ENCODE measurements at regions not wholly inside any gene's neighbourhood (a gene's known extent, or its start where the extent isn't known, plus 50 kb on each side); places are given as distances from the start of the nearest gene placed in this dataset.
A peak's percentile ranks its signal among the peaks of the same experiment; 100 is the strongest.
"Not testable (repeated sequence)": the region's sequence is repeated elsewhere in the genome, so short reads cannot be mapped to it uniquely, and the experiment has no call there.

DNA sequence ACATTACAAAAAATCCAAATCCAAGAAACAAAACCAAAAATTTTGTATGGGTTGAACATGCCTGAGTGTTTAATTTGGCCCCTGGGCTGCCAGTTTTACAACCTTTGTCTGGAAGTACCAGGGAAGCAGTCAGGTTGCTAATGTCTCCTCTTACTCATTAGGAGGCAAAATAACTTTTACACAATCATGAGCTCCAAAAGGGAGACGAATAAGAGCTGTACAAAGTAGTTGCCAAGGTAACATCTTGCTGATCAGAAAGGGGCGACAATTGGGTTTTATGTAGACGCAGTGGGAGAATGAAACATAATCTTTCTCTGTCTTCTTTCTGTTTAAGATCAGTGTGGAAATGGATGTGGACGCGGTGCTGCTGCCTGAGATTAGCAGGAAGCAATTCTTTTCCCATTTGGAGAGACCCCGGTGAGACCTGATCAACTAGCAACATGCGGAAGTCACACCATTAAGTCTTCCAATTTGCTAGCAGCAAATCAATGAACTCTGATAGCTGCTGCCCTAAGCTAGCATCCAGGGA is 90.7 kb upstream of the IGFBP7 start:
- DNase-seq = no peak

DNA sequence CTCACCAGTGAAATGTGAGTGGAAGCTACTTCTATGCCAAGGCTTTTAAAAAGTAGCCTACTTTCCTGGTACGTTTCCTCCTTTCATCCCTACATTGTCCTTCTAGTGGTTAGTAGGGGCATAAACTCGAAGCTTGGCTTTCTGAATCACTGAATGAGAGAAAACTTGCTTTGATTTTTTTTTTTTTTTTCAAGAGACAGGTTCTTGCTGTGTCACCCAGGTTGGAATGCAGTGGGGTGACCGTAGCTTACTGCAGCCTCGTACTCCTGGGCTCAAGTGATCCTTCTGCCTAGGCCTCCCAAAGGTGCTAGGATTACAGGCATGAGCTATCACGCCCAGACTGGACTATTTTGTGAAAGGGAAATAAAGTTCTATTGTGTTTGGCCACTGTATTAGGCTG is 89.1 kb upstream of the IGFBP7 start:
- no peak for DNase-seq

DNA sequence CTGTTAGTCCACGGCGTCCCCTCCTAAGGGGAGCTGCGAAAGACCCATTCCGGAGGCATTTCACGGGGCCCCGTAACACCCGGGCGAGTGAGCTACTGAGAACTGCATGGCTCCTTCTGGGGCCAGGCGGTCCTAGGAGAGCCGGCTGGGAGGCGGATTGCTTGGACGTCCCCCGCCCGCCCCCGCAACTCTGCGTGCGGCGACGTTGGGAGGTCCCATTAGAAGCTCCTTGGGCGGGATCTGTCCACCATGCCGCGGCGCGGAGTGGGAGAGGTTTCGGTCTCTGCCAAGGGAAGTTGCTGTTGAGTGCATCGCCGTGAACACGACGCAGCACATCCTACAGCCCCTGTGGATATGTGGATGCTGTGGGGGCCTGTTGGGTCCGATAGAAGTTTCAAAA is 85.4 kb upstream of the IGFBP7 start:
- DNase-seq = no peak

DNA sequence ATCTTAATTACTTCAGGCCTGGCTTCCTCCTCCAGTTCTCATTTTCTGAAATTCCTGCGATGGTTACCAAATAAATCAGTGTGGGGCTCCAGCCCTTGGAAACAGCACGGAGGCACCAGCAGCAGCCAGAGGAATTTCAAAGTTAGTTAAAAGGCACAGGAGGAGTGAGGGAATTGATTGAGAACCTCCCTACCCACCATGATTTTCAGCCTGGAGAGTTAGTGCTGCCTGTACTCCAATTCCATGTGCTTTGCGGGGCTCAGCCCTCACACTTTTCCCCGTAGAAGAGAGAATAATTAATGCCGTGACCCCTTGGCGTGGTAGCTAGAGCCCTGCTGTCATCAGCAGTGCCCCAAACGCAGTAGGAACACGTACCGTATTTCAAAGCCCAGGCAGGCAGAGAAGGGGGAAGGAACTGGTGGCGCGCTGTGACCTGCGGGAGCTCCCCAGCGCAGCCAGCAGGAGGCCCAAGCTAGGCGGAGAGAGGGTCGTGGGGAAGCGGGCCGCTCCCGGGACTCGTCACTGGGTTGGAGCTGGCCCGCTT is 84.0 kb upstream of the IGFBP7 start:
- no peak for DNase-seq

DNA sequence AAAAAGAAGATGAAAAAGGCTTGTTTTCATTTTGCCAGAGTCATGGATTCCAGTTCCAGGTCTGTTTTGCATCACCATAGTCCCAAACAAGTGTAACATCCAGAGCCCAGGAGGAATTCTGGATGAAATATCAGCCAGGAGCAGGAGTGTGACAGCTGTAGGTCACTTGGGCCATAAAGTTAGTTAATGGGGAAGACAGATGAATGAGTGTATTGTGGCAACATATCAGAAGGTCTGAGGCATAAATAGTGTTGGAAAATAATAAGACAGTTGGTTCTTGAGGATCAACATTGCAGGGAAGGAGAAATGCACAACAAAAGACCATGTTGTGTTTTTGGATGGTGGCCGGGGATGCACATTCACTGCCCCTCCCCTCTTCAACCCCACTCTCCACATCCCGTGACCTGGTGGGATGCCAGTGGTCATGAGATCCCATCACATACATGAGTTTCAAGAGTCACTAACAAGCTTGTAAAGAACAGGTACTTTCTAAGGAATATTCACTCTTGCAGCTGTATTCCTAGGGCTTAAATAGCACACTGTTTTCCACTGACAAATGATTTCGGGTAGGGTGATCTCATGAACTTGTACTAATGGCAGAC is 83.1 kb upstream of the IGFBP7 start:
- DNase-seq = no peak

DNA sequence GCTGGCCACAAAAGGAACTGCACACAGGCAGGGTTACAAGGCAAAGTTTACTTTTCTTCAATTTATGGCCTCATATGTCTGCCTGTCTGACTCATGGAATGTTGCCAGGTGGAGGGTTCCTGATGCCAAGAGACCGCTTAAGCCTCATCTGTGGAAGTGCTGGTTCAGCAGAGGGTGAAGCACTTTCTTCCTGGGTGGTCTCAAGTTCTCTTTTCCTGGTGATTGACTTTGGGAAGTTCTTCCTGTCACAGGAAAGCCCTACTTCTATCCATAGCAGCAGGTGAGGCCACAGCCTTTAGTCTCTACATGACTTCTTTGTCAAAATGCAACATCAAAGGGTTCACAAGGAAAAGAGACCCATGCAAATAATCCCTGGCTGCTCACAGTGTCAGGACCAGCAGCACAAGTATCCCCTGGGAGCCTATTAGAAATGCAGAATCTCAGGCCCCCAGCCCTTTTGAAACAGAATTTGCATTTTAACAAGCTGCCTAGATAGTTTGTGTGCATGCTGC is 81.4 kb upstream of the IGFBP7 start:
- DNase-seq = no peak

DNA sequence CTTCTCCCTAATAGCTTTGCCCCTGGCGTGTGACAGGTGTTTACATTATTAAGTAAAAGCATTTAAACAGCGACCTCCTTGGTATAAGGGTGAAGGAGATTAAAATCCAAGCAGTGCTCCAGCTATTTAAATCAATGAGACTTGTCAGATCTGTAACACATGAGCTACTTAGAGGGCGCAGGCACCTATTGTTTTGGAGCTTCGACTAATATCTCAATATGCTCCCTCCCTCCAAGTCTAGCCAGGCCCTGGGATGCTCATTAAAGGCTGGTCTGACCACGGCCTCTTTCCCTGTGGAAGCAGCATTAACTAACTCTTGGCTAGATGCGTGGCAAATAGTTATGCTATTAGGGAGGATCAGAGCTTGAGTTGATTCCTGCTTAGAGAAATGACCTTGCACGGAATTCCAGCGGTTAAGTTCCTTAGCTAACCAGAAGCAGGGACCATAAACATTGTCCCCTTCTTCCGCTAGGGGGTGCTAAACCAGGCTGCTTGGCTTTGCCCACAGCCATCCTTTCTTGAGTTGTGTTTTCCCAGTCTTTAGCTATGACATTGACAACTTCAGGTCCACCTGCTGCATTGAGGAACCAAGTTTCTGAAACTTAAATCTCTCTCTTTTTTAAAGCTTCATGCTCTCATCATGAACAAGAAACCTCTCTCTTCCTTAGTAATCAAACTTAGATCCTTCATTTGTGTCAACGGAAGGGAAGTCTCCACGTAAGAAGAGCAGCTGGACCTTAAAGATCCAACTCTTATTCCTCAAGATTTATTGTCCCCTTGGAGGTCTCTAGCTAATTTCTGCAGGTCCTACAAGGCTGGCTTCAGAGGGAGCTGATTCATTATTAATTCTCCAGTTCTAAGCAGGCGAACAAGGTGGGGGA is 80.7 kb upstream of the IGFBP7 start:
- DNase-seq = peak; percentile 0

DNA sequence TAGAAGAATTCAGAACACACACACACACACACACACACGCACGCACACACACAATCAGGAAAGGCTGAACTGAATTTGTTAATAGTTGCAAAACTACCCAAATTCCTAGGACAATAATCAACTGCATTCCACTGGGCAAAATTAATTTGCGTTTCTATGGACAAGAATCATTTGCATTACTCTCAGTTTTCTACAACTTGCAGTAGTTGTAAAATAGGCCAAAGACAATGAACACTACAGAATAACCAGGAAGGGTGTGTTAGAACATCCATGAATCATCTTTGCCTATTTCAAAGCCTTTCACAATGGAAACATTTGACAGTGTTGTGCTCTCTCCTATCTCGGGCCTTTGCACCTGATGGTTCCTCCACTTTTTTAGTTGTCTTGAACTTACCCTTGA is 77.1 kb upstream of the IGFBP7 start:
- no peak for DNase-seq

DNA sequence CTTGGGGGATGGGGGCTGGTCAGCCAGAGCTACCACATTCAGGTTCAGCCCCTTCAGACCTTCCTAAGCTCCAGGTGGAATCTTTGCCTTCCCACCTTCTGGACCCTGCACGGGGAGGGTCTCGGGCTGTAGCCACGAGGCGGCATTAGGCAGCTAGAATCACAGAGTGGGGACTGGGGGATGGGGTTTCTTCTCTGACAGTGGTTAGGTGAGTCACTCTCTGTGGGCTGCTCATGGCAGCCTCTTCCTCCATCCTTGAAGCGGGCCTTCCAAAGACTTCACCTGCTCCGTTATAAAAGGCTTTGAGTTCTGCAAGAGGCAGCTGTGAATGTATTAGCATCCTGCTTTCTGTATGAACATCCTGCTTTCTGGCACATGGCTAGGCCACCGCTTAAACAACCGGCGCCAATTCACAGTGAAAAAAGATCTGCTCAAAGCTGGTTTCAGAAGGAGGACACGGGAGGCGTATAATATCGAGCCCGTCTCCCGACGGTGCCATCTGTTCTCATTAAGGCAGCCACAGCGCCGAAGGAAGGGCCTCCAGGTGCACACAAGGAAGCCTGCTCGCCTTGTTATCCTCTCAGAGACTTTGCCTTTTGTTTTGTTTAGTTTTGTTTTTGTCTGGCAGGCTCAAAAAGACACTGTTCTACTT is 74.3 kb upstream of the IGFBP7 start:
- no peak for DNase-seq

DNA sequence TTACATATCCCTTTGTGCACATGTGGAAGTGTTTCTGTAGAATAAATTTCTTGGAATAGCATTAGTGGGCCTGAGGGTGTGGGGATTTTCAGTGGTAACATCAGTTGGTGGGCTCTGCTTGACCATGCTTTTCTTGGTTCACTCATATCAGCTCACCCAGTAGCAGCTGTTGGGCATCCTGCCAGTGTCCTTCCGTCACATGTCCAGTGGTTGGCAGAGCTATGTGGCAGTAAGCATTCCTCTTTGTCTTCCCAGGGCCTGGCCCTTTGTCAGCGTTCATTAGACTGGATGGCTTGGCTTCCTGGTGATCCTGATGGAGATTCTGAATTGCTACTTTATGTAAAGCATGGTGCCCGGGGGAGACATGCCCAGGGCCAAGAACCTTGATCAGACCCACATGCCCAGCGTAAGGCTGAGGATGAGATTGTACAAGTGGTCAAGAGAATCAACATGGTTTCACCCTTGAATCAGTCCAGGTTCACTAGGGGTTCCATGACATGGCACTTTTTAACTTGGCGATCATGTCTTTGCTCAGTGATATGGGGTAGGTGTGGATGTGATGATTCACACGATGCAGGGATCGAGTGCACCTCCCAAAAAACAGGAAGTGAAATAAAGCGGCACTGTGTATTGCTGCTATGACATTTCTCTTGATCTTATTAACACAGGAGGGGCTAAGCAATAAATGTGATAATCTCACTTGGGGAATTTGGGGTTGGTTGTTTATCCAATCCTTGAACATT is 72.1 kb upstream of the IGFBP7 start:
- no peak for DNase-seq

DNA sequence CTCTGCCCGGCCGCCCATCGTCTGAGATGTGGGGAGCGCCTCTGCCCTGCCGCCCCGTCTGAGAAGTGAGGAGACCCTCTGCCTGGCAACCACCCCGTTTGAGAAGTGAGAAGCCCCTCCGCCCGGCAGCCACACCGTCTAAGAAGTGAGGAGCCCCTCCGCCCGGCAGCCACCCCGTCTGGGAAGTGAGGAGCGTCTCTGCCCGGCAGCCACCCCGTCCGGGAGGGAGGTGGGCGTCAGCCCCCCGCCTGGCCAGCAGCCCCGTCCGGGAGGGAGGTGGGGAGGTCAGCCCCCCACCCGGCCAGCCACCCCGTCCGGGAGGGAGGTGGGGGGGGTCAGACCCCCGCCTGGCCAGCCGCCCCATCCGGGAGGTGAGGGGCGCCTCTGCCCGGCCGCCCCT is 63.0 kb upstream of the IGFBP7 start:
- DNase-seq = not testable (repeated sequence)

DNA sequence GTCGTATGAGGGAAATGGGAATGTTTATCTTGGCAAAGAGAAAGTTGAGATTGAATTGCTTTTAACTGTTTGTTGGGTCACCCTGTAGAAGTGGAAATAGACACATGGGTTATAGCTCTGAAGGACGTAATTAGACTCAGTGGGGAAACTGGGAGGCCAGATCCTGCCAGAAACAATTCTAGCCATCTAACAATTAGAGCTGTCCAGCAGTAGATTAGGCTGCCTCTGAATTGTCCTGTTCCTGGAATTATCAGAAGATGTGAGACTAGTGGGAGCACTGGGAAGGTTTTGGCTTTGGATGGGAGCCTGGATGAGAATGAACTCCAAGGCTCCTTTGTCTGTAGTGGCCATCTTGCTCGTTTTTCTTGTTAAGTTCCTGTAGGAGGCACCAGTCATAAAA is 61.9 kb upstream of the IGFBP7 start:
- DNase-seq = no peak

DNA sequence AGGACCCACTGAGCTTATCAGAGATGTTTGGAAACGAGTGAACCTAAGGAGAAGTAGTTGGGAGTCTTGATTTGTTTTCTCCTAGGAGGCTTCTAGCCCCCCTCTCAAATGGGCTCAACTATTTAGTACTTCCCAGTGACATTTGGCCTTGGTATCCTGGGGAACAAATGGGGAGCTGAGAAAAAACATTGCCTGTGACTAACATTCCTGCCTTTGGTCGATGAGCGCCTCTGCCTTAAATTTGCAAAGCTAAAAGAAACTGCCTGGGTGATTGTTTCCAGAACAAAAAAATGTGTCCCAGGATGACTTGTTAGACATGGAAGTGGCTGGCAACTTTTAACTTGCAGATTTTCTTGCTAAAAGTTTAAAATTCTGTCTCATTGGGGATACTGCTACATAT is 58.8 kb upstream of the IGFBP7 start:
- DNase-seq = no peak

DNA sequence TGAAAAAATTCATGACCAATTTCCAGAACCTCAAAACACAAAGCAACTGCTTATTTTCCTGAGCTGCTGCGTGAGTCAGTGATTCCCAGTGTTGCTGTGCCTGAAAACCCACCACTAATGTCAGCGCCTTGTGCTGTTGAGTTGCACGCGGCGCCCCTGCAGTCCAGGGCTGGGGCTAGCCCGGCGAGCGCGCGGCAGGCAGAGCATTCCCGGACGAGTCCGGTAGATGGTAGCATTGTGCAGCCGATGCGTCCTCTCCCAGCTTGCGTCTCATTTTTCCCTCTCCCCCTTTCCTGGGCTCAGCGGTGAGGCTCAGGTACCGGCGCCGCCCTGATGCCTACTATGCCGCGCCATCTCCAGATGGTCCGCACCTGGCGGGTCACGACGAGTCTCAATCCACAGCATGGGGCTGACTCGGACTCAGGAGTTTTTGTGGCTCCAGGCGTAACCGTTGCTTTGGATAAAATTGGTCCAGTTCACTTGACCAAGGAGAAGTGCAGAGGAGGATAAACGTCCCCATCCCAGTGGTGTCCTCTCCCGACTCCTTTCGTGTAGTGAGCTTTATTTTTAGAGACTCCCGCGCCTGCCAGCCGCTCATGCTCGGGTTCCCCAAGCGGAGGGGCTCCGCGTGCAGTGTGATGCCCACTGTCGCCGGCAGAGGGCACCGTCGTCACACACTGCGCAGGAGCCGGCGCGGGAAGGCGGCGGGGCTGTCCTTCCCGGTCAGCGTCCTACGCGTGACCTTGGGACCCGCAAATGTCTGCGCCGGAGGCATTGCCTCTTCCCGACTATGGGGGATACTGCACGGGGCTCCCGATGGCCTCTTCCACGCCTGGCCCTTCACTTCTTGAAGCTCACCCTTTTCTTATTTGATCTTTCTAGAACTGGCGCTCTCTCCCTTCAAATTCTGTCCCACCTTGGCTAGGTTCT is 53.6 kb upstream of the IGFBP7 start:
- DNase-seq = peak; percentile 51

DNA sequence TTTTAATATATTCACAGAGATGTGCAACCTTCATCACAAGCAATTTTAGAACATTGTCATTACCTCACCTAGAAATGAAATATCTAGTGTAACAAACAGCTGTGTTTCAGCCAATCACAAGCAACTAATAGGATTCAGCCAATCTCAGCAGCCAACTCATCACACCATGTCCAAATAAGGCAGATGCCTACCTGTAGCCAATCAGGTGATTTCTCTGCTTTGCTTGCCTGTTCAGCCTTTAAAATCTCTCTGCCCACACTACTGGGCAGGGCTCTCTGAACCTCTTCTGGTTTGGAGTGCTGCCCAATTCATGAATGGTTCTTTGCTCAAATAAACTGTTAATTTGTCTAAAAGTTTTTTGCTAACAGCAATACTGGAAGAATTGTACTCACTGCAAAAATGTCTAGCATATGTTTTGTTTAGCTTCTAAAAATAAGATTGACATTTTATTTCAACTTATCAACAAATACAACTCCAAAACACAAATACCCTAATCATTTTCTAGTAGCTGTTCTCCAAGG is 52.4 kb upstream of the IGFBP7 start:
- DNase-seq = no peak

All from T-helper 9 cell (primary cell).